Naive thymus-derived CD4-positive, alpha-beta T cell (primary cell): ENCODE measurements at regions not wholly inside any gene's neighbourhood (a gene's known extent, or its start where the extent isn't known, plus 50 kb on each side); places are given as distances from the start of the nearest gene placed in this dataset.

Source experiments
- ATAC-seq: fragments of 150-1000 bp; cut with Tn5 transposase; 2 replicates; pipeline ENCODE4 v1.10.0; 2021; ENCODE audit warnings: mild to moderate bottlenecking, moderate library complexity
- CTCF ChIA-PET: fragments of 350-600 bp; sonication (Branson Sonifier 250); formaldehyde crosslinking; loops from one replicate; lab custom pipeline; 2021; ENCODE audit warnings: antibody characterized with exemption; lab: Charles Lee
- POLR2A ChIA-PET: fragments of 350-600 bp; sonication (Branson Sonifier 250); formaldehyde crosslinking; loops from one replicate; lab custom pipeline; 2021; ENCODE audit warnings: antibody characterized with exemption, inconsistent platforms; lab: Charles Lee
- DNase-seq, 9 donors: peaks; one replicate each; pipeline versions ENCODE4 v3.0.0 to v3.0.0-alpha.2; 2020 to 2022; ENCODE audit warnings: mixed read lengths in 1 of 9
- H3K27ac ChIP-seq: one replicate; pipeline ENCODE4 v1.7.0; 2013; ENCODE audit warnings: mild to moderate bottlenecking, low read depth, low read length, moderate library complexity
- H3K27me3 ChIP-seq, 2 donors: one replicate each; pipeline ENCODE4 v1.7.0; 2013; ENCODE audit warnings: low read length in 2 of 2, mild to moderate bottlenecking in 2 of 2, moderate library complexity in 2 of 2; ENCODE audit not compliant: control insufficient read depth in 2 of 2, insufficient read depth in 2 of 2
- H3K36me3 ChIP-seq, 3 experiments: 1 replicate in 2 of 3; 2 replicates in 1 of 3; pipeline ENCODE4 v1.7.0; 2013; ENCODE audit warnings: low read length in 3 of 3, mild to moderate bottlenecking in 3 of 3, moderate library complexity in 1 of 3; ENCODE audit not compliant: insufficient read depth in 3 of 3, control insufficient read depth in 2 of 3
- H3K4me1 ChIP-seq, 2 donors: one replicate each; pipeline ENCODE4 v1.7.0; 2013; ENCODE audit warnings: low read length in 2 of 2, mild to moderate bottlenecking in 2 of 2, moderate library complexity in 1 of 2; ENCODE audit not compliant: control insufficient read depth in 2 of 2, insufficient read depth in 2 of 2
- H3K4me3 ChIP-seq: 2 replicates; pipeline ENCODE4 v1.7.0; 2013; ENCODE audit warnings: mild to moderate bottlenecking, low read length
- H3K9me3 ChIP-seq, 3 experiments: 1 replicate in 2 of 3; 2 replicates in 1 of 3; pipeline ENCODE4 v1.7.0; 2013; ENCODE audit warnings: low read length in 3 of 3; ENCODE audit not compliant: control insufficient read depth in 2 of 3
- H3K27ac Mint-ChIP-seq, 9 donors: one replicate each; pipeline ENCODE4 v1.8.0; 2020 to 2022; ENCODE audit warnings: mixed read lengths in 9 of 9, mild to moderate bottlenecking in 8 of 9, moderate library complexity in 5 of 9, inconsistent platforms in 2 of 9
- H3K27me3 Mint-ChIP-seq, 5 donors: one replicate each; pipeline ENCODE4 v1.8.0; 2021 to 2022; ENCODE audit warnings: mixed read lengths in 5 of 5, mild to moderate bottlenecking in 1 of 5
- H3K36me3 Mint-ChIP-seq, 5 donors: one replicate each; pipeline ENCODE4 v1.8.0; 2020 to 2022; ENCODE audit warnings: mixed read lengths in 5 of 5, mild to moderate bottlenecking in 3 of 5, inconsistent platforms in 1 of 5
- H3K4me1 Mint-ChIP-seq, 7 donors: one replicate each; pipeline ENCODE4 v1.8.0; 2020 to 2022; ENCODE audit warnings: mixed read lengths in 7 of 7, mild to moderate bottlenecking in 3 of 7, inconsistent platforms in 1 of 7
- H3K4me3 Mint-ChIP-seq, 10 donors: one replicate each; pipeline ENCODE4 v1.8.0; 2020 to 2022; ENCODE audit warnings: mild to moderate bottlenecking in 10 of 10, mixed read lengths in 10 of 10, moderate library complexity in 6 of 10, inconsistent platforms in 2 of 10
- H3K9me3 Mint-ChIP-seq, 11 donors: one replicate each; pipeline ENCODE4 v1.8.0; 2020 to 2022; ENCODE audit warnings: mixed read lengths in 11 of 11, mild to moderate bottlenecking in 4 of 11, inconsistent platforms in 1 of 11, moderate library complexity in 1 of 11
- intact Hi-C, 2 donors: fragments of 100-400 bp; cut with micrococcal nuclease; formaldehyde crosslinking; loops; one replicate each; pipeline ENCODE4 v1.15.1; 2023

GRCh38 chr14:87635442-87635841, 357.5 kb downstream of the GALC start:
- Mint-ChIP-seq H3K4me3 (no peak overlapping the region), H3K27me3 (peaks cover 0 to 11% (median 4%) of the 10 kb centered on the region in 5 donors), H3K4me1 (no peaks in the 10 kb centered on the region), H3K9me3 (peaks cover 0 to 12% (median 2%) of the 10 kb centered on the region in 11 donors), H3K36me3 (no peaks in the 10 kb centered on the region), H3K27ac (no peak overlapping the region)
- H3K36me3 ChIP-seq, result no peaks in the 10 kb centered on the region
- H3K4me1 ChIP-seq, result no peaks in the 10 kb centered on the region
- ChIA-PET POLR2A (no interaction called here), CTCF (no interaction called here)
- no peaks in the 10 kb centered on the region for H3K9me3 ChIP-seq
- no peak overlapping the region for H3K4me3 ChIP-seq
- intact Hi-C loops, result no loop called here
- ATAC-seq (no peak), DNase-seq (no peak)
- H3K27ac ChIP-seq, result no peak overlapping the region
- no peaks in the 10 kb centered on the region for H3K27me3 ChIP-seq

DNA sequence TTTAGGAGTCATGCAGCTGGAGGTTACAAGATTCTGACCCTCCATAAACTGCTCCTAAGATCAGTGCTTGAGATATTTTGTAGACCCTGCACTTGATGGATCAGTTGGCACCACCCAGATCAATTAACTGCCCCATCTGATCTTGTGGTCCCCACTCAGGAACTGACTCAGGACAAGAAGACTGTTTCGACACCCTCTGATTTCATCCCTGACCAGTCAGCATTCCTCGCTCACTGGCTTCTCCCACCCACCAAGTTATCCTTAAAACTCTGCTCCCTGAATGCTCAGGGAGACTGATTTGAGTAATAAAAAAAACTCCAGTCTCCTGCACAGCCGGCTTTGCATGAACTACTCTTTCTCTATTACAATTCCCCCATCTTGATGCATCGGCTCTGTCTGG, 360.2 kb downstream of the GALC start:
- no peaks in the 10 kb centered on the region for H3K4me1 ChIP-seq
- Mint-ChIP-seq H3K4me1 (no peaks in the 10 kb centered on the region), H3K27ac (no peak overlapping the region), H3K36me3 (no peaks in the 10 kb centered on the region), H3K27me3 (peaks cover 0 to 16% (median 6%) of the 10 kb centered on the region in 5 donors), H3K9me3 (peaks cover 0 to 9% (median 2%) of the 10 kb centered on the region in 11 donors), H3K4me3 (no peak overlapping the region)
- no peaks in the 10 kb centered on the region for H3K27me3 ChIP-seq
- ChIA-PET CTCF (no interaction called here), POLR2A (no interaction called here)
- intact Hi-C loops, result no loop called here
- ATAC-seq (no peak), DNase-seq (no peak)
- no peaks in the 10 kb centered on the region for H3K9me3 ChIP-seq
- H3K36me3 ChIP-seq, result no peaks in the 10 kb centered on the region
- no peak overlapping the region for H3K27ac ChIP-seq
- no peak overlapping the region for H3K4me3 ChIP-seq

- H3K9me3 ChIP-seq, result no peaks in the 10 kb centered on the region
- Mint-ChIP-seq H3K4me1 (no peaks in the 10 kb centered on the region), H3K36me3 (no peaks in the 10 kb centered on the region), H3K9me3 (peaks cover 0 to 13% (median 2%) of the 10 kb centered on the region in 11 donors), H3K4me3 (no peak overlapping the region), H3K27me3 (peaks cover 0 to 16% (median 6%) of the 10 kb centered on the region in 5 donors), H3K27ac (no peak overlapping the region)
- no peaks in the 10 kb centered on the region for H3K4me1 ChIP-seq
- ChIA-PET CTCF (no interaction called here), POLR2A (no interaction called here)
- intact Hi-C loops, result no loop called here
- H3K4me3 ChIP-seq, result no peak overlapping the region
- ATAC-seq, result no peak
- DNase-seq, result no peak
- H3K36me3 ChIP-seq, result no peaks in the 10 kb centered on the region
- no peak overlapping the region for H3K27ac ChIP-seq
- no peaks in the 10 kb centered on the region for H3K27me3 ChIP-seq
These were observed 362.1 kb downstream of the GALC start for GRCh38 chr14:87630846-87631245.

DNA sequence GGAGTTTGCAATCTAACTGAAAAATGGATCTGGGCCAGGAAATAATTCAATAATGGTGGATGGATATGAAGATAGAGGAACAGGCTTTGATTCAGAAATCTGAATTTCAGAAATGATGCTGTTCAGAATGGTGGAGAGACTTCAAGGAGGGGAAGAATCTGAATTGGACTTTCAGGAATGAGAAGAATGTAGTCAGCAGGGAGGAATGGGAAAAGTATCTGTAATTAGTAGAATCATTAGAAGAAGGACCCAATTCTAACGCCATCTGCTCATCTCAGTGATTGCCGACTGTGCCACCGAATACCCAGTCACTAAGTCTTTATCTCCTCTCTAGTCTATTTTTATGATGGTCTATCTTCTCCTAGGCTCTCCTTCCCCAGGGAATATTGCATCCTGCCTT, 363.2 kb downstream of the GALC start:
- Histone ChIP-seq H3K36me3 (no peaks in the 10 kb centered on the region), H3K4me3 (no peak overlapping the region), H3K27me3 (no peaks in the 10 kb centered on the region), H3K4me1 (no peaks in the 10 kb centered on the region), H3K27ac (no peak overlapping the region), H3K9me3 (no peaks in the 10 kb centered on the region)
- POLR2A ChIA-PET, result no interaction called here
- H3K4me1 Mint-ChIP-seq, result no peaks in the 10 kb centered on the region
- ATAC-seq, result no peak
- H3K36me3 Mint-ChIP-seq, result no peaks in the 10 kb centered on the region
- no peak overlapping the region for H3K4me3 Mint-ChIP-seq
- H3K9me3 Mint-ChIP-seq, result peaks cover 0 to 13% (median 3%) of the 10 kb centered on the region in 11 donors
- H3K27ac Mint-ChIP-seq, result no peak overlapping the region
- DNase-seq, result no peak
- H3K27me3 Mint-ChIP-seq, result peaks cover 0 to 16% (median 6%) of the 10 kb centered on the region in 5 donors
- CTCF ChIA-PET, result no interaction called here
- intact Hi-C loops, result no loop called here

DNA sequence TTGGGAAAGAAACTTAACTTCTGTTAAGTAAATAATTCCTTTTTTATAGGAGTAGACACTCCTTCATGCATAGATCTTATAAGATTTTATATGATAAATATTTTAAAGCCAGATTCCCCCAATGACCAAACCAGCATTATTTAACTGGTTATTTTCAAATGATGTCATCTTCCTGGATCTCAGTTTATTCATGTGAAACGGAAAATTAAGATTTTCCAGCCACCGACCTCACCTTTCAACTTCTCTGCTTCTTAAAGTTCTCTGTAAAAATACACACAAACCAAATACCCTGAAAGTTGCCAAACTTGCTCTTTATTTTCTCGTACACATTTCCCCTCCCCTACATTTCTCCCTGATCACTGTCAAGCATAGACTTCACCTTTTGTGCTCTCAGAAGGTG, 364.2 kb downstream of the GALC start:
- Histone ChIP-seq H3K36me3 (no peaks in the 10 kb centered on the region), H3K27ac (no peak overlapping the region), H3K9me3 (no peaks in the 10 kb centered on the region), H3K4me3 (no peak overlapping the region), H3K27me3 (no peaks in the 10 kb centered on the region), H3K4me1 (no peaks in the 10 kb centered on the region)
- Mint-ChIP-seq H3K9me3 (peaks cover 0 to 8% (median 3%) of the 10 kb centered on the region in 11 donors), H3K4me3 (no peak overlapping the region), H3K36me3 (no peaks in the 10 kb centered on the region), H3K27me3 (peaks cover 0 to 16% (median 6%) of the 10 kb centered on the region in 5 donors), H3K27ac (no peak overlapping the region), H3K4me1 (no peaks in the 10 kb centered on the region)
- ChIA-PET CTCF (no interaction called here), POLR2A (no interaction called here)
- ATAC-seq (no peak), DNase-seq (no peak)
- intact Hi-C loops, result no loop called here

GRCh38 chr14:87628129-87628528, 364.9 kb downstream of the GALC start:
- ChIA-PET POLR2A (no interaction called here), CTCF (no interaction called here)
- H3K27me3 ChIP-seq, result no peaks in the 10 kb centered on the region
- H3K36me3 ChIP-seq, result no peaks in the 10 kb centered on the region
- DNase-seq (no peak), ATAC-seq (no peak)
- no peak overlapping the region for H3K27ac ChIP-seq
- no peaks in the 10 kb centered on the region for H3K4me1 Mint-ChIP-seq
- no peaks in the 10 kb centered on the region for H3K4me1 ChIP-seq
- peaks cover 0 to 9% (median 3%) of the 10 kb centered on the region in 11 donors for H3K9me3 Mint-ChIP-seq
- no peak overlapping the region for H3K4me3 ChIP-seq
- H3K4me3 Mint-ChIP-seq, result no peak overlapping the region
- intact Hi-C loops, result no loop called here
- peaks cover 0 to 16% (median 4%) of the 10 kb centered on the region in 5 donors for H3K27me3 Mint-ChIP-seq
- no peaks in the 10 kb centered on the region for H3K9me3 ChIP-seq
- H3K27ac Mint-ChIP-seq, result no peak overlapping the region
- no peaks in the 10 kb centered on the region for H3K36me3 Mint-ChIP-seq

- H3K36me3 Mint-ChIP-seq, result peaks cover 0 to 4% (median 0%) of the 10 kb centered on the region in 5 donors
- intact Hi-C loops, result no loop called here
- H3K4me1 Mint-ChIP-seq, result no peaks in the 10 kb centered on the region
- H3K27ac ChIP-seq, result no peak overlapping the region
- H3K9me3 ChIP-seq, result peaks cover 0 to 5% (median 0%) of the 10 kb centered on the region in 3 experiments
- no peak overlapping the region for H3K4me3 Mint-ChIP-seq
- ChIA-PET POLR2A (no interaction called here), CTCF (no interaction called here)
- H3K27me3 ChIP-seq, result no peaks in the 10 kb centered on the region
- H3K27me3 Mint-ChIP-seq, result peaks cover 0 to 16% (median 0%) of the 10 kb centered on the region in 5 donors
- no peak for ATAC-seq
- H3K9me3 Mint-ChIP-seq, result peaks cover 3 to 18% (median 11%) of the 10 kb centered on the region in 11 donors
- no peaks in the 10 kb centered on the region for H3K4me1 ChIP-seq
- no peak overlapping the region for H3K27ac Mint-ChIP-seq
- no peak overlapping the region for H3K4me3 ChIP-seq
- H3K36me3 ChIP-seq, result no peaks in the 10 kb centered on the region
- DNase-seq, result no peak
These were observed 366.7 kb downstream of the GALC start for GRCh38 chr14:87626266-87626665.
